Fibroblast of upper back skin (primary cell): ENCODE measurements at regions not wholly inside any gene's neighbourhood (a gene's known extent, or its start where the extent isn't known, plus 50 kb on each side); places are given as distances from the start of the nearest gene placed in this dataset.

Experiments
- DNase-seq: peaks from one replicate; pipeline ENCODE4 v3.0.0-alpha.2; 2013

DNA sequence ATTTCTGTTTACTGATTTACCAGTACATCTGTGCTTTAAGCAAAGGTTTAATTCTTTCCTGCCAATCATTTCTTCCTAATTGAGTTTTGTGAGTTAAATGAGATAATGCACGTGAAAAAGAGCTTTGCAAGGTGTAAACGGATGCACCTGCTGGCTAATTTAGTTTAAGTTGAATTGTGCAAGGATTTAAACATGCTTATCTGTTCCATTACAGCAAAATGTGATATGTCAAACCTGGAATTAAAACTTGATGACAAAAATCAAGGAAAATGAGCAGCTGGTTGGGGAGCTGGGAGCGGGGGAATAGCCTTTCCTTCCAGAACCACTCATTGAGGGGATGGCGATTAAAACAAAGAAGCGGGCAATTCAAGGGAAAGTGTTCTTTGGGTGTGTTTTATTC, 155.0 kb upstream of the CTTNBP2 start:
- DNase-seq = no peak

- no peak for DNase-seq
Observed at GRCh38 chr7:118029826-118030422, 154.0 kb upstream of the LSM8 start.

DNA sequence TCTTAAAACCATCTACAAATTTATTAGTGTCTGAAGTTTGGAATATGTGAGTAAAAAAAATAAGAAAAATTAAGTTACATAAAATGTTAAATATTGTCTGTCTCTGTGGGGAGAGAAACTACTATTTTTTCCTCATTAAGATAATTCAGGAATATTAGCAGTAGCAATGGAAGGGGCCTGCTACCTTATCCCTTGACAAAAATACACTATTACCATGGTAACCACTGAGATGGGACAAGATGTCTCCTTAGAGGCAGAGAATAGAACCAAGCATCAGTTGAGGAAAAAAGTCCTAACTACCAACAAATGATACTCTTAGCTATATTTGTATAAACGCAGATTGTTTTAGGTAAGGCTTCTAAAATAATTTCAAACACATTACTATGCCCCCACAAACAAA, 150.7 kb upstream of the LSM8 start:
- no peak for DNase-seq

DNA sequence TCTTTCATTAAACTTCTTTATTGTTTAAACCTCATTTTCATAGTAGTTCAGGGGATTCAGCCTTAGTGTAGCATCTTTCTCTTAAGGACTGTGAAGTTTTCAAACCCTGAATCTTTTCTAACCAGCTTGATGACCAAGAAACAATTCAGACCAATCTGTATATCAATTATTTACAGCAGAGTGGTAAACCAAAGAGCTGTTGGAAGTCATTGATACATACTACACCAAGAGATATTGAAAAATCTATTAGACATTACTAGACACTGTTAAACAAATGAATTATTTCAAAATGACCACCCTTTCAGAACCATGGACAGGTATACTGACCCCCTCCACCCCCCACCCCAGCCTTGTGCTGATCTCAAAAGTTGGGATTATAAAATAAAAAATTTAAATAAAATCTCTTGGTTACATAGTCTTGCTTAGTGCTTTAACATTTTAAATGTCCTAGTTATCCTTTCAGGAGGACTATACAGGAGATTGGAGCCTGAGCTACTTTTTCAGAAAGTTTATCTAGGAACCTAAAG, 143.9 kb upstream of the LSM8 start:
- DNase-seq = no peak

DNA sequence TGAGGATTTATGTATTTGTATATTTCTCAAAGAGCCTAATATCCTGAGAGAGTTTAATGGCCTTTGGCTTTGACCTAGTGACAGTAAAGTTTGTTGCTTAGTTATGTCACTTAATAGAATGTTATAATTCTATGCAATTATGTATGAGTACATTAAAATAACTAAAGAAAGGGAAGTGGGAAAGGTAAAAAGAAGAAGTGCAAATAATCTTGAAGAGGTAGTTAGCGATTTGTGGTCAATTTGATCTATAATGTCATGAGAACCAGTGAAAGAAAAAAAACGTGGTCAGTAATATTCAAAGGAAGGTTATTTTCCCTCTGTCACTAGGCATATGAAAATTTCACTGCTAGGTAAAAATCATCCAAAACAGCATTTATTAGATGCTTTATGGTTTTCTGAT, 143.4 kb upstream of the LSM8 start:
- DNase-seq = no peak

DNA sequence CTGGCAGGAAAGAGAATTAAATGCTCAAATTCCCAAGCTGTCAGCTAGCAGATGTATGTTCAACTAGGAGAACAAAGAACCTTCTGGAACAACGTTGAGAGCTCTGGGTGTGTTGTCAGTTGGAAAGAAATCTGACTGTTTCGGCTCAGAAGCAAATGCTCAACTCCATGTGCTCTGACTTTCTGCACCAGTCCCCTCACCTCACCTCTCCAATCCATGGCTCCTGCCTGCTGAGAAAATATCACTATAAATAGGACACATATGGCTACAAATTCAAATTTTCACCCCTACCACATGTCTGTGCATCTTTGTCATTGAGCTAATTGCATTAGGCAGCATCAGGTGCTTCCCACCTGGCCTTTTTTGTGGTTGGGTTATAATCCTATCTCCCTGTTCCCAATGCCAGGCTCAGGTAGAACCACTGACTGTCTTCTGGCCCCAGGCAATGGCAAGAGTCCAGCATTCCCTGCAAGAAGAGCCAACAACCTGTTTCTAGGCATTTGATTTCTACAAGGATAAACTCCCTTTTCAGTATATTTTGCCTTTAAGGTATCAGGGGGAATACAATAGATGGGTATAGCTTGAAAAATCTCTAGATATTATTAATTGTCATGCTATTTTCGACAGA, 142.6 kb upstream of the LSM8 start:
- DNase-seq = no peak

GRCh38 chr7:118045629-118046028, 138.3 kb upstream of the LSM8 start:
- no peak for DNase-seq

DNA sequence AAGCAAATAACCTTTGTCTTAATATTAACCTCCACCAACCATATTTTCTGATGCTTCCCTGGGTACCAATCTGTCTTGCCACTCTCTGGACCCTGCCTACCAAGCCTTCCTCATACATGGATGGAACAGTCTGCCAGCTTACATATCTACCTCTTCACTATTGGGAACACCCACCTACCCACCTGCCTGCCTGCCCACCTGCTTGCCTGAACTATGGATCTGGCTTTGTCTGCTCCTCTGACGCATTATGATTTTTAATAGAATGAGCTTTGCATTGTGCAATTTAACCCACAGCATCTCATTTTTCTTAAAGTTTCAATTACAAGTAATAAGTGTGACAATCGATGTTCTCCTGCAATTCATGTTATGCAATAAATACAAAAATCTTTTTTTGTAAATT, 137.9 kb upstream of the LSM8 start:
- no peak for DNase-seq

DNA sequence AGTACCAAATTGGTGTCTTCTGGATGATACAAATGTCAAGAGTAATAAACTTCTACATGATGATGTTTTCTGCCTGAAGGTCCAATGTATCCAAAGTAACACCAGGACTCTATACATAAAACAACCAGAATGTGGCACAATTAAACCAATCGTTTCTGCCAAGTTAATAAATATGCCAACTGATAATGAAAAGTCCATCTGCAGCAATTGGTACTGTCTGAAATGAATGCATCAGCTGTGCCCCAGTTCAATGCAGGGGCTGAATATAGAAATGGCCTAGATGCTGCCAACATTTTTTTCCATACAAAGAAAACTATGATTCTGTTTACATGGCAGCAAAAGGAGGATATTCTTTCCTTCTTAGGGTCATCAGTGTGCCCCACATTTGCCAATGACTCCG, 137.2 kb upstream of the LSM8 start:
- DNase-seq = no peak

DNA sequence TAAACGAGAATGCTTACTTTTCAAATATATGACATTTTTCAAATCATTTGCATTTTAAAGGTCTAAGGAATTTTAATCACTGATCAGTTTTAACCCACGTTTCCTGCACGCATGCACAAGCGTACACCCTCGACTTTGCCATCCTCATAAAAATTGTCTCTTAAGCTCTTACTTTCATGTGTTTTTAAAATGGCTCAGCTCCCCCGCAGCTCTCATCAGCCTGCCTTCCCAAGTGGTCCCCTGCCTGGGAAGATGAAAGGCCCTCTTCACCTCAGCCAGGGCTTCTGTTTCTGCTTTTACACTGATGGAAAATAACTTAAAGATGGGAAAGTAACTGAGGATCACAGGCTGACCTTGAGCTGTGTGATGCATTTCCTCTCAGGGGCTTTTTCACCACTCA, 131.6 kb upstream of the LSM8 start:
- DNase-seq = no peak

GRCh38 chr7:118053353-118053752, 130.6 kb upstream of the LSM8 start:
- DNase-seq = no peak

DNA sequence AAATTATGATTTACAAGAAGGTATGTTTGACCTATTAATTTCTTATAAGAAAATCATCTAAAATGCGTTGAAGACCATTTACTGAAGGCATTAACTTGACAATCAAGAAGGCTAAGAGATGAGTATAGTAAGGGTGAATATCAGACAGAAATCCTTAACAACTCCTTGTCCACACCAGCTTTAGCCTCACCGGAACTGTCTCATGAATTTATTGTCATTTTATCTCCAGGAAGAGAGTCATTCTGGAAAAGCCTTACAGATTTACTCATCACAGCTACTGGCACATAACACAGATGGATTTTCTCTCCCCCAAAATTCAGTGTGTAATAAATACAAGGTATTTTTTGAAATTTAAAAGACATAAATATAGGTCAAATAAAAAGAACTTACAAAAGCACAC, 129.4 kb upstream of the LSM8 start:
- no peak for DNase-seq

DNA sequence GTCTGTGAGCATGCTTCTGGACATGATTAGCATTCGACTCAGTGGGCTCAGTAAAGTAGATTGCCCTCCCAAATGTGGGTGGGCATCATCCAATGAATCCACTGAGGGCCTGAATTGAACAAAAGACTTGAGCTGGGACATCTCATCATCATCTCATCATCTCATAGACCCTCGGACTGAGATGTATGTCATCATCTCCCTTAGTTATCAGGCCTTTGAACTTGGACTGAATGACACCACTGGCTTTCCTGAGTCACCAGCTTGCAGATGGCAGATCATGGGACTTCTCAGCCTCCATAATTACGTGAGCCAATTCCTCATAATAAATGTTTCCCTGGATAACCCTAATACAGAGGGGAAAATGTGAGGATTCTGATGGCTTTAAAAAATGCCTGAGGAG, 128.3 kb upstream of the LSM8 start:
- DNase-seq = no peak

DNA sequence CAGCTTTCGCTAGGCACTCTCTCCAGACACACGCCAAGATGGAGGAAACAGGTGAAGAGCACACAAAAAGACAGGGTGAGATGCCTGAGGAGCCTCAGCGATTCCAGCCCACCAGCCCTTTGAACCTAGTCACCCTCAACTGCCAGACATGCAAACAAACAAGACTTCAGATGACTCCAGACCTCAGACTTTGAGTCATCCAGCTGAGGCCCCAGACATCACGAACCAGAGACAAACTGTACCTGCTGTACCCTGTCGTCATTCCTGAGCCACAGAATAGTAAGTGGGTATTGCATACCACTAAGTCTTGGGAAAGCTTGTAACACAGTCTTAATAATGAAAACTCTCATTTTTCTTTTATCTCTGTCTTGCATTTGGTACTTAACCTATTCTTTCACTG, 126.6 kb upstream of the LSM8 start:
- DNase-seq = no peak

DNA sequence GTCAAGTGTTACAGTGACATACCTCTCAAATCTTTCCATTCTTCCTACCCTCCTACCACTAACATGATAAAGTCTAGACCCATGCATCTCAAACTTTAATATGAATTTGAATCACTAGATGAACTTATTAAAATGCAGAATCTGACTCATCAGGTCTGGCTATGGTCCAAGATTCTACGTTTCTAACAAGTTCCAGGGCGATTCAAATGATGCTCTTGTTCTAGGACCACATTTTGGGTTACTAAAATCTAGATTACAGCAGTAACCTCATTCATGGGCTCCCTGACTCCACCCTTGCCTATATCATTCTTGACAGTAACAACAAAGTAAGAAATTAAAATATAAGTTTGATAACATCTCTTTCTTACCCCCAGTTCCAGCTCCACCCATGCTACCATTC, 124.8 kb upstream of the LSM8 start:
- DNase-seq = no peak

- DNase-seq = no peak
Observed at GRCh38 chr7:118060692-118061091, 123.3 kb upstream of the LSM8 start.

GRCh38 chr7:118061386-118061785, 122.6 kb upstream of the LSM8 start:
- no peak for DNase-seq

GRCh38 chr7:118072893-118073674, 110.9 kb upstream of the LSM8 start:
- DNase-seq = no peak

GRCh38 chr7:118075936-118076335, 108.0 kb upstream of the LSM8 start:
- DNase-seq = peak; percentile 72

DNA sequence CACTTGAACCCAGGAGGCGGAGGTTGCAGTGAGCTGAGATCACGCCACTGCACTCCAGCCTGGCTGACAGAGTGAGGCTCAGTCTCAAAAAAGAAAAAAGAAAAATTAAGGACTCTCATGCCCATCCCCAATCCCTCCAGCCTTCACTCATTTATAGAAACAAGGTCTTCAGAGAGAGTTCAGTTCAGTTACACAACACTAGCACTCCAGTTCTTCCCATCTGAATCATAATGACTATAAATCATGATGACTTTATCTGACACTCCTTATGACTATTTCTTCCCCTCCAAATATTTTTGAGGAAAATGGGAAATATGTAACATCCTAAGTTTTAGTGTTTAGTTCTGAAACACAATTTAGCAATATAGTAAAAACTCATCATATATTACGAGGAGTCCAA, 107.4 kb upstream of the LSM8 start:
- DNase-seq = peak; percentile 48

GRCh38 chr7:118078015-118078414, 105.9 kb upstream of the LSM8 start:
- DNase-seq = no peak

- no peak for DNase-seq
Observed at GRCh38 chr7:118079369-118079768, 104.6 kb upstream of the LSM8 start.

DNA sequence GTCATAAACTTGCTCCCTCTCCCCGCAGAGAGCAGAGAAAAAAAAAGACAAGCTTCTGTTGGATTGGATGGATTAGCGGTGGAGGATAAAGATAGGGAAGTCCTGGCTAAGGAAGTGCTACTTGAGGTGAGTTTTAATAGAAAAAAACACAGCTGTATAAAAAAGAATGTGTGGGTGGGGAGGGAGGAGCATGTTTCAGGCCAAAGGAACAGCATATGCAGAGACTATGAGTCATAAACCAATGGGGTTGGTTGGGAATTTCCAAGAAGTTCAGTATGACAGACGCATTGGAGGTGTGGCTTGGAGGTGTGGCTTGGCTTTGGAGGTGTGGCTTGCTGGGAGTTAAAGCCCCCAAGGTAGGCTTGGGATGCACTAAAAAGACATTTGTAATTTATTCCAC, 103.0 kb upstream of the LSM8 start:
- peak; percentile 63 for DNase-seq

- DNase-seq = no peak
Observed at GRCh38 chr7:118082506-118082905, 101.5 kb upstream of the LSM8 start.
